Kidney (tissue), 13 donors: ENCODE measurements at regions not wholly inside any gene's neighbourhood (a gene's known extent, or its start where the extent isn't known, plus 50 kb on each side); places are given as distances from the start of the nearest gene placed in this dataset.
"Not testable (repeated sequence)": the region's sequence is repeated elsewhere in the genome, so short reads cannot be mapped to it uniquely, and the experiment has no call there.

ENCODE experiments used
- DNase-seq, 5 donors: peaks; one replicate each; pipeline ENCODE4 v3.0.0-alpha.2; 2013 to 2020
- FAIRE-seq: peaks from 2 replicates; lab custom pipeline; 2012; peaks lifted over from hg19 to GRCh38; lab: Jason Lieb, UNC
- H3K27ac ChIP-seq, 2 donors: one replicate each; pipeline ENCODE4 v1.7.0; 2013; ENCODE audit warnings: low read depth in 2 of 2, low read length in 2 of 2, inconsistent platforms in 1 of 2
- H3K27me3 ChIP-seq: one replicate; pipeline ENCODE4 v1.7.1; 2013; ENCODE audit warnings: low read length, inconsistent platforms; ENCODE audit not compliant: control insufficient read depth, insufficient read depth
- H3K36me3 ChIP-seq, 3 donors: one replicate each; pipeline versions ENCODE4 v1.7.0 to v1.7.1; 2013; ENCODE audit warnings: low read length in 3 of 3, control low read depth in 1 of 3, inconsistent platforms in 1 of 3; ENCODE audit not compliant: insufficient read depth in 3 of 3, control insufficient read depth in 2 of 3
- H3K4me1 ChIP-seq, 3 donors: one replicate each; pipeline versions ENCODE4 v1.7.0 to v1.7.1; 2013; ENCODE audit warnings: low read length in 3 of 3, inconsistent platforms in 1 of 3, low read depth in 1 of 3; ENCODE audit not compliant: control insufficient read depth in 2 of 3, insufficient read depth in 2 of 3
- H3K4me3 ChIP-seq, 3 donors: one replicate each; pipeline versions ENCODE4 v1.7.0 to v1.8.1; 2013; ENCODE audit warnings: low read length in 3 of 3, control low read depth in 1 of 3, inconsistent platforms in 1 of 3
- H3K9ac ChIP-seq, 3 donors: one replicate each; pipeline versions ENCODE4 v1.7.0 to v1.7.1; 2013; ENCODE audit warnings: low read length in 3 of 3, control low read depth in 1 of 3, inconsistent platforms in 1 of 3
- H3K9me3 ChIP-seq, 3 donors: one replicate each; pipeline versions ENCODE4 v1.7.0 to v1.7.1; 2013; ENCODE audit warnings: low read length in 3 of 3, control low read depth in 1 of 3, inconsistent platforms in 1 of 3; ENCODE audit not compliant: control insufficient read depth in 2 of 3, insufficient read depth in 1 of 3
- CTCF ChIP-seq: IDR thresholded peaks from 3 replicates; pipeline ENCODE4 v1.5.1; 2012; ENCODE audit warnings: mild to moderate bottlenecking, moderate library complexity, borderline replicate concordance; ENCODE audit not compliant: insufficient read depth; ENCODE audit errors: extremely low read depth
- intact Hi-C: fragments of 100-400 bp; cut with DNase I; formaldehyde crosslinking; loops from one replicate; pipeline ENCODE4 v1.11.1; 2022
- donor health status: control.
- donor health status: control.
- donor health status: control.
- donor health status: control.
- donor health status: control.
- donor health status: DM: yes; HTN: yes; CAD: no.
- donor health status: Normal renal cell carcinoma (clear cell type).

- Histone ChIP-seq H3K9ac (no peak overlapping the region), H3K9me3 (no peaks in the 10 kb centered on the region), H3K4me3 (no peak overlapping the region), H3K27me3 (no peaks in the 10 kb centered on the region), H3K4me1 (no peaks in the 10 kb centered on the region), H3K36me3 (no peaks in the 10 kb centered on the region), H3K27ac (no peak overlapping the region)
- no peak for DNase-seq
- FAIRE-seq, result no peak
- no peak for TF ChIP-seq CTCF
- intact Hi-C loops, result loop anchor here (10.0 kb wide), 1 partner anchor 219 kb away; no protein-coding TSS in a partner anchor
Measured at GRCh38 chr3:193033226-193033780, 115.6 kb upstream of the MB21D2 start.

- H3K4me1 ChIP-seq, H3K27ac ChIP-seq, H3K36me3 ChIP-seq, H3K9me3 ChIP-seq, DNase-seq, H3K27me3 ChIP-seq, H3K4me3 ChIP-seq, FAIRE-seq, H3K9ac ChIP-seq: not testable (repeated sequence)
- intact Hi-C loops, result loop anchor here (10.0 kb wide), 1 partner anchor 223 kb away; no protein-coding TSS in a partner anchor
Measured at GRCh38 chr3:193037828-193038227, 120.2 kb upstream of the MB21D2 start.

GRCh38 chr3:193039058-193039457 is 121.4 kb upstream of the MB21D2 start:
- TF ChIP-seq CTCF, result no peak
- Histone ChIP-seq H3K27ac (no peak overlapping the region), H3K4me3 (no peak overlapping the region), H3K9ac (no peak overlapping the region), H3K36me3 (no peaks in the 10 kb centered on the region), H3K9me3 (no peaks in the 10 kb centered on the region), H3K27me3 (no peaks in the 10 kb centered on the region), H3K4me1 (no peaks in the 10 kb centered on the region)
- no peak for DNase-seq
- no peak for FAIRE-seq
- intact Hi-C loops, result loop anchor here (10.0 kb wide), 1 partner anchor 224 kb away; no protein-coding TSS in a partner anchor

- Histone ChIP-seq H3K9ac (no peak overlapping the region), H3K9me3 (no peaks in the 10 kb centered on the region), H3K4me3 (no peak overlapping the region), H3K36me3 (no peaks in the 10 kb centered on the region), H3K27ac (no peak overlapping the region), H3K27me3 (no peaks in the 10 kb centered on the region), H3K4me1 (no peaks in the 10 kb centered on the region)
- intact Hi-C loops, result no loop called here
- peak; percentile 76 for FAIRE-seq
- peak; percentile 51 for TF ChIP-seq CTCF
- DNase-seq, result peak in 2 of 5 donors; percentile 37 to 47
Measured at GRCh38 chr3:193040836-193041672, 123.4 kb upstream of the MB21D2 start.
